GM19328 (cell line): ENCODE measurements at regions not wholly inside any gene's neighbourhood (a gene's known extent, or its start where the extent isn't known, plus 50 kb on each side); places are given as distances from the start of the nearest gene placed in this dataset.
"Not testable (repeated sequence)": the region's sequence is repeated elsewhere in the genome, so short reads cannot be mapped to it uniquely, and the experiment has no call there.

Experiments used
- ATAC-seq: cut with Tn5 transposase; IDR thresholded peaks from one replicate; pipeline ENCODE4 v1.9.1; 2021; ENCODE audit warnings: mild to moderate bottlenecking, moderate library complexity; ENCODE audit not compliant: unreplicated experiment

GRCh38 chr2:150271952-150272802 is 215.3 kb downstream of the RND3 start:
- ATAC-seq: no peak

- no peak for ATAC-seq
These were observed 219.6 kb downstream of the RND3 start for GRCh38 chr2:150267651-150268415.

GRCh38 chr2:150266931-150267330 is 220.5 kb downstream of the RND3 start:
- ATAC-seq: no peak

DNA sequence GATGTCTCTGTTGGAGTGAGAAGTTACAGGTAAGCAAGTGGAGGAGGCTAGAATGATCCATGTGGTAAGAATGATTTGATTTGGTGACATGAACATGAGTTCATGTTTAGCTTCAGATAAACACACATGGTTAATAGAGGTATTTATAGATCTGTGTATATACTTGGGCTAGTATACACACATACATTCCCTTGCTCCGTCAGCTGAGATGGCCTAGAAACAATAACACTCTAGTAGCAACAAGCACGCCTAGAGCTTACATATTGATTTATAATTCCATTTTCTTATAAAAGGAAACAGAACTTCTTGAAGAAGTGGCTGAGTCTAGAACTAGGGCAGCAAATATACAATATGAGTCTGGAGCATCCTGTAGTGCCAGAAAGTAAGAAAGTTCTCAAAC is 223.0 kb downstream of the RND3 start:
- no peak for ATAC-seq

DNA sequence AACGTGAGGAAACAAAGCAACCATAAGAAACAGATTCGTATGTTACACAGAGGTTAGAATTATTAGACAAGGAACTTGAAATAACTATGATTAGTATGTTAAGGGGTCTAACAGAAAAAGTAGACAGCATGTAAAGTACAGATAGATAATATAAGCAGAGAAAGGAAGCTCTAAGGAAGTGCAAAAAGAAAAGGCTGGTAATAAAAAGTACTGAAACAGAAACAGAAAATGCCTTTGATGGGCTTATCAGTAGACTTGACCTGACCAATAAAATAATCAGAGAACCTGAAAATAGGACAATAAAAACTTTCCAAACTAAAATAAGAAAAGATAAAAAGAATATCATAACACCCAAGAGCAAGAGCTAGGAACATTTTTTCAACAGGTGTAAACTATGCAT is 225.8 kb downstream of the RND3 start:
- ATAC-seq: no peak

GRCh38 chr2:150260636-150261035 is 226.8 kb downstream of the RND3 start:
- ATAC-seq: no peak

DNA sequence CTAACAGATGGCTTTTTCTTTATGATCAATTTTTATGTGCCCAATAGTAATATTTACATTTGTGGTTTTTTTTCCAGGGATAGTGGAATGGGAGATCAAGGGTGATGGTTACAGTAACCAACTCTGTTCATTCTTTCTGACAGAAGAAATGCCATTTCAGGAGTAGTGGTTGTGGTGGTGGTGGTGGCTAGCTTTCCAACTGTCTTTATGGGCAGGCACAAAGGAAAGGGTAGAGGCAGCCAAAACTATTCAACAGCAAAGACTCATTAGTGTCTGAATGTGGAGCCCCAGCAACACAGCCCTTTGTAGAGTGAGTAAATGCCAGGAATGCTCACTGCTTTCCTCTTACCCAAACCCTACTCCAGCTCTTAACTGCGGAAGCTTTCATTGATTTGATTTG is 227.7 kb downstream of the RND3 start:
- ATAC-seq: no peak

DNA sequence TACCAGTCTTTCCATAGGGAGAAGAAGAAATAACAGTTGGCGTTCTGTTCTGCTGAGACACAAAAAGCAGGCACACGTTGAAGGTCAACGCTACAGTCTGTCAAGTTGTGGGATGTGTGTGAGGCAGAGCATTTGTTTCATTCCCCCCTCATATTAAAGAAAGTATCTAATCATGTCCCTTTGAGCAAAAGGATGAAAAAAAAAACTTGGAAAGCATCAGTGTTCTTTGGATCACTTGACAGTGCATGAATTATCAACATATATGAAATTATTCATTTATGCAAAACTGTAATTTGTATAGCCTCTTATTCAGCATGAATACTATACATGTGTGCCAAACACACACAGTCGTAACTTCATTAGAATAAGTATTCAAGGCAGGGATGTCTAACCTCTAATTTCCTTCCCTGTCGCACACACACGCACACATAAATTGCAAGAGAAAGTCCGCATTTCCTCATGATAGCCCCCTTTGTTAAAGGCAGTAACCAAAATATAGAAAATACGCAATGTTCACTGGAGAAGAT is 228.6 kb downstream of the RND3 start:
- ATAC-seq: no peak

GRCh38 chr2:150256736-150257135 is 230.7 kb downstream of the RND3 start:
- ATAC-seq: no peak

DNA sequence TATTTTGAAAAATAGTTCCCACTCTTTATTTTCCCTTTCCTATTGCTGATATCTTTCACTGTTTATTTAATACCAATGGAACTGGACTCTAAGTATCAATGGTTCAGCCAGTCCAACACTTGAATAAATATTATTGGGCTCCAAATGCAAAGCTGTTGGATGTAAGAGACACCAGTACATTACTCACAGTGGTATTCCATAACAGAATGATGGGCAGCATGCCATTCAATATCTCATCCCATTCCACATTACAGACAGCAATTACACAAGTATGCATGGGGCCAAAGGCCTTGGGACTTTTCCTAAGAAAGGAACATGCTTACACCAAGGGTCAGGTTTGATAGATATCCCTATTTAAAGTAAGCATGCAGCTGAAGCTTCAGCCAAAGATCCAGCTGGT is 231.9 kb downstream of the RND3 start:
- ATAC-seq: no peak

- not testable (repeated sequence) for ATAC-seq
These were observed 237.7 kb downstream of the RND3 start for GRCh38 chr2:150249735-150250134.

GRCh38 chr2:150247481-150247880 is 240.0 kb downstream of the RND3 start:
- ATAC-seq: no peak

GRCh38 chr2:150234787-150235446 is 252.6 kb downstream of the RND3 start:
- no peak for ATAC-seq

DNA sequence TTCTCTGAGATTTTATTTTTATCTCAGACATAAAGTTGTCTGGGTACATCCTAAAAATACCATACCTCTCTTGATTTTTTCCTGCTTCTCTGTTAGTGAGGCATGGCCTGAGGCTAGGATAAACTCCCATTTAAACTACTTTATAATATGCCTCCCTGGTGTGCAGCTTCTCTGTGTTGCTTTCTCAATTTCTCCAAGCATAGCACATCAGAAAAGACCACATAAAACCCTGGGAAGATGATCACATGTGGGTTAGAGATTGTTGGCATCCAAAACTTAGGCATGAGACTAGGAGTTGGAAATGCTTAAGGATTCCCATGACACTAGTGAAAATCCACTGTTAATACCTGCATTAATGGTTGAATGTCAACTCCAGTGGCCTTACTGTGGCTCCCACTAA is 254.6 kb downstream of the RND3 start:
- ATAC-seq: no peak

- no peak for ATAC-seq
These were observed 255.1 kb downstream of the RND3 start for GRCh38 chr2:150232321-150232720.

DNA sequence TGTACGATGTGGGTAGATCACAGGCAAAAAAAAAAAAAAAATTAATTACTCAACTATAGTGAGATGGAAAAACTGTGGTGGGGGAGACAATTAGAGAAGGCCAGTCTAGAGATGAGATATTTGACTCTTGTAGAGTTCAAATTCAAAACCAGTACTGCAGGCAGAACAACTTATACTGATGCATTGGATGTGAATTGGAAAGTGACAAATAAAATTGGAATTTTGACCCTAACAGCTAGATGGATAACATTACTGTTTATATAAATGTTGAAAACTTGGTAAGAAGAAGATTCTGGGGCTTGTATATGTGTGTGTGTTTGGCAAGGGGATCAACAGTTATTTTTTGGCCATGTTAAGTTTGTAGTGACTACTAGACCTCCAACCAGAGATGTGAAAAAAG is 256.9 kb downstream of the RND3 start:
- ATAC-seq: no peak

DNA sequence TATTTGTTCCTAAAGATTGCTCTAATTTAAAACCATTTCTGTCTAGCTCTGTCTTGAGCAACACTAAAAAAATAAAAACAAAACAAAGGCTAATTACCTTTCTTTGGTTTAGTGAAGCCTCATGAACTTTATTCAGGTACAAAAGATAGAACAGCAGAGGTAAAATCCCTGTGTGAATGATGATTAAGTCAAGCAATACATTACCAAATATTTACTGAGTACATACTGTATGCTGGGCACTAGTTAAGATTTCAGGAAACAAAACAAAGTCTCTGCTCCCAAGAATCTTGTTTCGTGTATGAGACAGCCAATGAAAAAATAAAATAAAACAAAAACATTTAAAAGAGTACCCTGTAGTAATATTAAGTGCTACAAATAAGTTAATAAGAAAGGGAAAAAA is 257.5 kb downstream of the RND3 start:
- ATAC-seq: no peak

GRCh38 chr2:150228936-150229335 is 258.5 kb downstream of the RND3 start:
- no peak for ATAC-seq

DNA sequence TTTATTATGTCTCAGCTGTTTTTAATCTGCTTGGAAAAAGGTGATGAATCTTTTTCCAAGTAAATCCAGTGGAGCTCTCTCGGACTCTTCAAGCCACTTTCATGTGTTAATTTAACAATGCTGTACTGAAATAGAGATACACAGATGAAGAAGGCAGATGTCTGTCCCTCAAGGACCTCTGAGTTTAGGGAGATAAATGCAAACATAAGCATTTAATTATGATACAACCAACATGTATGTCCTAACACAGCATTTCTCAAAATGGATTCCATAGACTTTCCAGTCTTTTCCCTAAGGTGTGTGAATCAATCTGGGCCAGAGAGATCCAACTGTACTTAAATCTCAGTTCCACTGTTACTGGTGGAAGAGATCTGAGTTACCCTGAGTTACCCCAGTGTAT is 262.4 kb downstream of the RND3 start:
- no peak for ATAC-seq

GRCh38 chr2:150224321-150224720 is 263.1 kb downstream of the RND3 start:
- ATAC-seq: no peak

DNA sequence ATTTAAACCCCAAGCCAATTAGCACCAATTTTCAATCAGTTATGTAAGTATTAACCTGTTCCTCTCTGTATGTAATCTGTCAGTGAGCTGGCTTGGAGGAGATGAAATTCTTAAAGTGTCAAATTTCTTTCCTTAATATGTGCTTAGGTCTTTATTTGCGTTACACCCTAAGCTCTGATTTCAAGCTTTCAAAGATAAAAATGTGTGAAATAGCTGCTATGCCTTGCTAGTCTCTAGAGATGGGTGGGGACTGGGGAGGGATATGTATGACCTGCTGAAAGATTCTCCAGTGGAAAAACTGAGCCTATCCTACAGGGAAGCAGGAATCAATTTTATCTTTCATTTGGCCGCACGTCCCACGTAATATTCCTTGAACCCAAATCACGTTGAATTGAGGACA is 264.5 kb downstream of the RND3 start:
- ATAC-seq: no peak
